ENCODE measurements at regions not wholly inside any gene's neighbourhood (a gene's known extent, or its start where the extent isn't known, plus 50 kb on each side); places are given as distances from the start of the nearest gene placed in this dataset.

DNA sequence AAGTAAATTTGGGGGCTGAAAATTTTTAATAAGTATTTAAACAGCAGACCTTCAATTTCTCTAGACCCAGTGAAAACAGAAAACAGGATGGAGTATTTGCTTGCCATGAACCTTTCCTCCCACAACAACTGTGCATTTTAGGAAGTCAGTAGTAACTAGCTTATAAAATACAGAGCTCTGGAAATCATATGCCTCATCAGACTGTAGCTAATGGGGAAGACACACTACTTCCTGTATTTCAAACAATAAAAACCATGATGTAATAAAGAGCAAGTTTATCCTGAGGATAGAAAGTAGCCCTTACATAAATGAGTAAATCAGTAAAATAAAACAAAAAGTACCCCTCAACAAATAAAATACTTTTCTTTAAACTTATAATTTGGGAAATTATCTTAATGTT lies 280.1 kb upstream of the ZFP42 start:
- CTCF ChIA-PET (ENCODE audit: low intra/inter-chr PET ratio, low total read pairs), result no interaction called here
- BruUV-seq (replicated peaks), result no TSS peak
- TF ChIP-seq, protein P1, sequence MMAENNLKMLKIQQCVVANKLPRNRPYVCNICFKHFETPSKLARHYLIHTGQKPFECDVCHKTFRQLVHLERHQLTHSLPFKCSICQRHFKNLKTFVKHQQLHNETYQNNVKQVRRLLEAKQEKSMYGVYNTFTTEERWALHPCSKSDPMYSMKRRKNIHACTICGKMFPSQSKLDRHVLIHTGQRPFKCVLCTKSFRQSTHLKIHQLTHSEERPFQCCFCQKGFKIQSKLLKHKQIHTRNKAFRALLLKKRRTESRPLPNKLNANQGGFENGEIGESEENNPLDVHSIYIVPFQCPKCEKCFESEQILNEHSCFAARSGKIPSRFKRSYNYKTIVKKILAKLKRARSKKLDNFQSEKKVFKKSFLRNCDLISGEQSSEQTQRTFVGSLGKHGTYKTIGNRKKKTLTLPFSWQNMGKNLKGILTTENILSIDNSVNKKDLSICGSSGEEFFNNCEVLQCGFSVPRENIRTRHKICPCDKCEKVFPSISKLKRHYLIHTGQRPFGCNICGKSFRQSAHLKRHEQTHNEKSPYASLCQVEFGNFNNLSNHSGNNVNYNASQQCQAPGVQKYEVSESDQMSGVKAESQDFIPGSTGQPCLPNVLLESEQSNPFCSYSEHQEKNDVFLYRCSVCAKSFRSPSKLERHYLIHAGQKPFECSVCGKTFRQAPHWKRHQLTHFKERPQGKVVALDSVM (CRISPR knock-in tag; IDR thresholded peaks at IDR 0.05), result no peak
- TF ChIP-seq ZFP90 (CRISPR knock-in tag; IDR thresholded peaks at IDR 0.05; ENCODE audit: borderline replicate concordance) (no peak), NBN (conservative IDR thresholded peaks at IDR 0.05) (no peak), ZNF724P (CRISPR knock-in tag; IDR thresholded peaks at IDR 0.05; ENCODE audit: borderline replicate concordance) (no peak), POLR2AphosphoS5 (IDR thresholded peaks at IDR 0.05; ENCODE audit: low read depth, low read length) (no peak), SUZ12 (IDR thresholded peaks at IDR 0.05; ENCODE audit: low read depth, low read length) (no peak), NCOA1 (CRISPR knock-in tag; IDR thresholded peaks at IDR 0.05) (no peak), SMAD1 (CRISPR knock-in tag; IDR thresholded peaks at IDR 0.05; ENCODE audit: borderline replicate concordance, low read depth) (no peak)
- TF ChIP-seq, protein P2, sequence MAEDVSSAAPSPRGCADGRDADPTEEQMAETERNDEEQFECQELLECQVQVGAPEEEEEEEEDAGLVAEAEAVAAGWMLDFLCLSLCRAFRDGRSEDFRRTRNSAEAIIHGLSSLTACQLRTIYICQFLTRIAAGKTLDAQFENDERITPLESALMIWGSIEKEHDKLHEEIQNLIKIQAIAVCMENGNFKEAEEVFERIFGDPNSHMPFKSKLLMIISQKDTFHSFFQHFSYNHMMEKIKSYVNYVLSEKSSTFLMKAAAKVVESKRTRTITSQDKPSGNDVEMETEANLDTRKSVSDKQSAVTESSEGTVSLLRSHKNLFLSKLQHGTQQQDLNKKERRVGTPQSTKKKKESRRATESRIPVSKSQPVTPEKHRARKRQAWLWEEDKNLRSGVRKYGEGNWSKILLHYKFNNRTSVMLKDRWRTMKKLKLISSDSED (CRISPR knock-in tag; IDR thresholded peaks at IDR 0.05), result no peak
- TF ChIP-seq, protein P3, sequence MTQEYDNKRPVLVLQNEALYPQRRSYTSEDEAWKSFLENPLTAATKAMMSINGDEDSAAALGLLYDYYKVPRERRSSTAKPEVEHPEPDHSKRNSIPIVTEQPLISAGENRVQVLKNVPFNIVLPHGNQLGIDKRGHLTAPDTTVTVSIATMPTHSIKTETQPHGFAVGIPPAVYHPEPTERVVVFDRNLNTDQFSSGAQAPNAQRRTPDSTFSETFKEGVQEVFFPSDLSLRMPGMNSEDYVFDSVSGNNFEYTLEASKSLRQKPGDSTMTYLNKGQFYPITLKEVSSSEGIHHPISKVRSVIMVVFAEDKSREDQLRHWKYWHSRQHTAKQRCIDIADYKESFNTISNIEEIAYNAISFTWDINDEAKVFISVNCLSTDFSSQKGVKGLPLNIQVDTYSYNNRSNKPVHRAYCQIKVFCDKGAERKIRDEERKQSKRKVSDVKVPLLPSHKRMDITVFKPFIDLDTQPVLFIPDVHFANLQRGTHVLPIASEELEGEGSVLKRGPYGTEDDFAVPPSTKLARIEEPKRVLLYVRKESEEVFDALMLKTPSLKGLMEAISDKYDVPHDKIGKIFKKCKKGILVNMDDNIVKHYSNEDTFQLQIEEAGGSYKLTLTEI (CRISPR knock-in tag; conservative IDR thresholded peaks at IDR 0.05), result no peak
- TF ChIP-seq, protein P4, sequence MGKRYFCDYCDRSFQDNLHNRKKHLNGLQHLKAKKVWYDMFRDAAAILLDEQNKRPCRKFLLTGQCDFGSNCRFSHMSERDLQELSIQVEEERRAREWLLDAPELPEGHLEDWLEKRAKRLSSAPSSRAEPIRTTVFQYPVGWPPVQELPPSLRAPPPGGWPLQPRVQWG (CRISPR knock-in tag; IDR thresholded peaks at IDR 0.05; ENCODE audit: borderline replicate concordance, low read depth), result no peak
- TF ChIP-seq, protein P5, sequence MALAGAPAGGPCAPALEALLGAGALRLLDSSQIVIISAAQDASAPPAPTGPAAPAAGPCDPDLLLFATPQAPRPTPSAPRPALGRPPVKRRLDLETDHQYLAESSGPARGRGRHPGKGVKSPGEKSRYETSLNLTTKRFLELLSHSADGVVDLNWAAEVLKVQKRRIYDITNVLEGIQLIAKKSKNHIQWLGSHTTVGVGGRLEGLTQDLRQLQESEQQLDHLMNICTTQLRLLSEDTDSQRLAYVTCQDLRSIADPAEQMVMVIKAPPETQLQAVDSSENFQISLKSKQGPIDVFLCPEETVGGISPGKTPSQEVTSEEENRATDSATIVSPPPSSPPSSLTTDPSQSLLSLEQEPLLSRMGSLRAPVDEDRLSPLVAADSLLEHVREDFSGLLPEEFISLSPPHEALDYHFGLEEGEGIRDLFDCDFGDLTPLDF (CRISPR knock-in tag; IDR thresholded peaks at IDR 0.05), result no peak

More for the DNA sequence above, 280.1 kb upstream of the ZFP42 start:
- Histone ChIP-seq H2AFZ (ENCODE audit: low read length) (no peak overlapping the region), H3K4me1 (ENCODE audit: insufficient read depth, low read length) (no peaks in the 10 kb centered on the region), H4K20me1 (ENCODE audit: insufficient read depth, low read length) (no peaks in the 10 kb centered on the region), H3K4me2 (ENCODE audit: low read depth, low read length) (no peak overlapping the region), H3K27ac (ENCODE audit: extremely low read length, insufficient read depth, low read length) (no peak overlapping the region), H3K79me2 (ENCODE audit: insufficient read depth, low read length) (no peaks in the 10 kb centered on the region), H3K9me3 (ENCODE audit: low read length) (no peaks in the 10 kb centered on the region), H3K27me3 (ENCODE audit: control insufficient read depth in 1 of 2, insufficient read depth in 2 of 2, low read length in 2 of 2) (no peaks in the 10 kb centered on the region; a peak in 1 of 5 replicates), H3K36me3 (replicated peaks in 1 of 2; ENCODE audit: control insufficient read depth in 1 of 2, insufficient read depth in 2 of 2, low read length in 2 of 2) (no peaks in the 10 kb centered on the region), H3K4me3 (replicated peaks in 1 of 3; ENCODE audit: insufficient read depth in 1 of 3, low read depth in 2 of 3, low read length in 3 of 3) (no peak overlapping the region), H3K9ac (ENCODE audit: insufficient read depth, low read depth, low read length) (no peak overlapping the region)
- DNase-seq (ENCODE audit: low spot score), result no peak
- in situ Hi-C loops (cut with HindIII; ENCODE audit: extremely low pct_ligation_motif_present, low pct_unique_long_range_greater_than_20kb), result no loop called here
- intact Hi-C loops (cut with micrococcal nuclease; ENCODE audit: unreplicated experiment), result no loop called here
- ATAC-seq, result no peak
- no peak for FAIRE-seq
- POLR2A ChIA-PET, result no interaction called here
